RWPE1 (cell line): ENCODE measurements at regions not wholly inside any gene's neighbourhood (a gene's known extent, or its start where the extent isn't known, plus 50 kb on each side); places are given as distances from the start of the nearest gene placed in this dataset.

ENCODE experiments used
- CTCF ChIA-PET: fragments of 350-600 bp; sonication (Branson Sonifier 250); formaldehyde crosslinking; extraction: SDS; loops from one replicate; lab custom pipeline; 2021; lab: Yijun Ruan, JAX
- POLR2A ChIA-PET: fragments of 400-600 bp; formaldehyde crosslinking; extraction: SDS; loops from one replicate; lab custom pipeline; 2020; ENCODE audit warnings: antibody characterized with exemption; ENCODE audit not compliant: low non-redundant PET; lab: Yijun Ruan, JAX
- DNase-seq: peaks from one replicate; pipeline ENCODE4 v3.0.0; 2012; ENCODE audit warnings: low spot score
- H3K27ac ChIP-seq: fragments of 450-650 bp; 2 replicates; pipeline ENCODE4 v1.5.1; 2017
- CTCF ChIP-seq: fragments of 450-650 bp; conservative IDR thresholded peaks from 2 replicates; pipeline ENCODE4 v1.5.1; 2017; ENCODE audit warnings: low read depth, mild to moderate bottlenecking

GRCh38 chr4:11719879-11720278, 291.2 kb upstream of the HS3ST1 start:
- no peak for DNase-seq
- CTCF ChIA-PET, result interaction anchor here (0.7 kb wide), 3 partner anchors 13 to 239 kb away, joined by 3 to 6 read pairs (median 4); no protein-coding TSS in a partner anchor
- POLR2A ChIA-PET, result no interaction called here
- H3K27ac ChIP-seq, result no peak overlapping the region
- TF ChIP-seq CTCF, result no peak

GRCh38 chr4:11715753-11716521, 287.2 kb upstream of the HS3ST1 start:
- ChIA-PET CTCF (no interaction called here), POLR2A (no interaction called here)
- H3K27ac ChIP-seq, result no peak overlapping the region
- no peak for DNase-seq
- no peak for TF ChIP-seq CTCF

GRCh38 chr4:11710453-11711093, 281.9 kb upstream of the HS3ST1 start:
- no peak for DNase-seq
- no peak overlapping the region for H3K27ac ChIP-seq
- no peak for TF ChIP-seq CTCF
- ChIA-PET POLR2A (no interaction called here), CTCF (interaction anchor here (0.6 kb wide), 1 partner anchor 678 kb away, joined by 3 read pairs; no protein-coding TSS in a partner anchor)

GRCh38 chr4:11704186-11704830, 275.6 kb upstream of the HS3ST1 start:
- no peak for DNase-seq
- no peak overlapping the region for H3K27ac ChIP-seq
- CTCF ChIA-PET, result no interaction called here
- POLR2A ChIA-PET, result no interaction called here
- TF ChIP-seq CTCF, result no peak

GRCh38 chr4:11702886-11703557, 274.3 kb upstream of the HS3ST1 start:
- ChIA-PET POLR2A (no interaction called here), CTCF (no interaction called here)
- no peak for DNase-seq
- H3K27ac ChIP-seq, result no peak overlapping the region
- no peak for TF ChIP-seq CTCF

- CTCF ChIA-PET, result no interaction called here
- TF ChIP-seq CTCF, result no peak
- POLR2A ChIA-PET, result no interaction called here
- no peak for DNase-seq
- H3K27ac ChIP-seq, result no peak overlapping the region
Observed at GRCh38 chr4:11701966-11702725, 273.5 kb upstream of the HS3ST1 start.
